ENCODE measurements at regions not wholly inside any gene's neighbourhood (a gene's known extent, or its start where the extent isn't known, plus 50 kb on each side); places are given as distances from the start of the nearest gene placed in this dataset.

DNA sequence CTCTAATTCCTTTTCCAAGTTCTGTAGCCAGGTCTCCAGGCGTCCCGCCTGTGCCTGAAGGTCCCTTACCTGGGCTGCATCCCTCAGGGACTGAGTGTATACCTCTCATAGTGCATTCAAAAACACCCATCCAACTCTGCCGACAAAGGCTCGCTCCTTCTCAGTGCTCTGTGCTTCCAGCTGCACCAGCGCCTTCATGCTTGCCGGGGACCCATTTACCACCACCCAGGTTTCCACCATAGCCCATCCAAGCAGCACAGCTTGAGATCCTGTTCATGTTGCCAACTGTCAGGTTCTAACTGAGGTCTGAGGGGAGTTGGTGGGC lies 794.5 kb downstream of the EFNA5 start:
- no peak overlapping the region for H3K4me3 Mint-ChIP-seq
- Histone ChIP-seq H3K23ac (ENCODE audit: insufficient read length, low read depth, low read length) (no peak overlapping the region), H2AK5ac (ENCODE audit: insufficient read length, low read length) (no peak overlapping the region), H4K8ac (replicated peaks; ENCODE audit: insufficient read length, low read depth, low read length) (no peak overlapping the region), H2BK15ac (ENCODE audit: low read depth, low read length) (no peak overlapping the region), H2BK20ac (ENCODE audit: low read depth, low read length, poor library complexity, severe bottlenecking) (no peak overlapping the region), H3K9me3 (ENCODE audit: control insufficient read depth, low read depth, low read length) (peaks cover 11% of the 10 kb centered on the region), H3K4me1 (ENCODE audit: insufficient read depth, low read length) (no peaks in the 10 kb centered on the region), H3K27me3 (ENCODE audit: insufficient read depth, low read length) (no peaks in the 10 kb centered on the region), H4K5ac (ENCODE audit: insufficient read length, low read depth, low read length) (no peak overlapping the region), H2AFZ (ENCODE audit: low read length) (no peak overlapping the region), H2BK120ac (ENCODE audit: low read depth, low read length, poor library complexity, severe bottlenecking) (no peak overlapping the region), H4K91ac (ENCODE audit: insufficient read length, low read depth, low read length) (no peak overlapping the region), H3K79me1 (ENCODE audit: insufficient read depth, low read depth, low read length, poor library complexity, severe bottlenecking) (no peaks in the 10 kb centered on the region), H3T11ph (ENCODE audit: low read length) (no peak overlapping the region), H3K23me2 (ENCODE audit: insufficient read length, low read depth, low read length, poor library complexity, severe bottlenecking) (no peaks in the 10 kb centered on the region), H3K4ac (ENCODE audit: low read depth, low read length) (no peak overlapping the region), H4K20me1 (ENCODE audit: control insufficient read depth, insufficient read depth, insufficient read length) (no peaks in the 10 kb centered on the region), H2BK12ac (ENCODE audit: insufficient read length, low read depth, low read length) (no peak overlapping the region), H3K18ac (ENCODE audit: insufficient read length, low read depth, low read length) (no peak overlapping the region), H3K4me2 (ENCODE audit: insufficient read depth, insufficient read length, low read length) (no peak overlapping the region), H2BK5ac (ENCODE audit: insufficient read length, low read length) (no peak overlapping the region), H3K27ac (ENCODE audit: insufficient read length, low read depth, low read length) (no peak overlapping the region), H3K56ac (ENCODE audit: insufficient read length, low read depth, low read length) (no peak overlapping the region), H3K14ac (ENCODE audit: insufficient read depth, low read length) (no peak overlapping the region), H3K79me2 (ENCODE audit: insufficient read depth, low read length) (no peaks in the 10 kb centered on the region), H3K9ac (ENCODE audit: extremely low read depth, insufficient read length, low read length) (no peak overlapping the region)
- WGBS (ENCODE audit: extremely low coverage, insufficient read length, low lambda C conversion rate) = no CpG with 5 or more reads among the region's 6 CpGs
- no peak overlapping the region for H3K27ac Mint-ChIP-seq
- TF ChIP-seq, protein P1, sequence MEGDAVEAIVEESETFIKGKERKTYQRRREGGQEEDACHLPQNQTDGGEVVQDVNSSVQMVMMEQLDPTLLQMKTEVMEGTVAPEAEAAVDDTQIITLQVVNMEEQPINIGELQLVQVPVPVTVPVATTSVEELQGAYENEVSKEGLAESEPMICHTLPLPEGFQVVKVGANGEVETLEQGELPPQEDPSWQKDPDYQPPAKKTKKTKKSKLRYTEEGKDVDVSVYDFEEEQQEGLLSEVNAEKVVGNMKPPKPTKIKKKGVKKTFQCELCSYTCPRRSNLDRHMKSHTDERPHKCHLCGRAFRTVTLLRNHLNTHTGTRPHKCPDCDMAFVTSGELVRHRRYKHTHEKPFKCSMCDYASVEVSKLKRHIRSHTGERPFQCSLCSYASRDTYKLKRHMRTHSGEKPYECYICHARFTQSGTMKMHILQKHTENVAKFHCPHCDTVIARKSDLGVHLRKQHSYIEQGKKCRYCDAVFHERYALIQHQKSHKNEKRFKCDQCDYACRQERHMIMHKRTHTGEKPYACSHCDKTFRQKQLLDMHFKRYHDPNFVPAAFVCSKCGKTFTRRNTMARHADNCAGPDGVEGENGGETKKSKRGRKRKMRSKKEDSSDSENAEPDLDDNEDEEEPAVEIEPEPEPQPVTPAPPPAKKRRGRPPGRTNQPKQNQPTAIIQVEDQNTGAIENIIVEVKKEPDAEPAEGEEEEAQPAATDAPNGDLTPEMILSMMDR (conservative IDR thresholded peaks at IDR 0.05) = no peak
- DNase-seq = no peak
- peaks cover 12 to 23% (median 21%) of the 10 kb centered on the region in 3 experiments for H3K36me3 Mint-ChIP-seq (ENCODE audit: insufficient read depth in 1 of 3, low read depth in 3 of 3)
- peaks cover 3% of the 10 kb centered on the region; the same call in 1 of the 2 replicates for H3K27me3 Mint-ChIP-seq (ENCODE audit: low read depth)
- H3K4me1 Mint-ChIP-seq = peaks cover 0 to 7% of the 10 kb centered on the region in 2 experiments; a peak in 2 of 4 replicates
- H3K9me3 Mint-ChIP-seq = peaks cover 24% of the 10 kb centered on the region in 2 experiments
